ENCODE measurements at regions not wholly inside any gene's neighbourhood (a gene's known extent, or its start where the extent isn't known, plus 50 kb on each side); places are given as distances from the start of the nearest gene placed in this dataset.

DNA sequence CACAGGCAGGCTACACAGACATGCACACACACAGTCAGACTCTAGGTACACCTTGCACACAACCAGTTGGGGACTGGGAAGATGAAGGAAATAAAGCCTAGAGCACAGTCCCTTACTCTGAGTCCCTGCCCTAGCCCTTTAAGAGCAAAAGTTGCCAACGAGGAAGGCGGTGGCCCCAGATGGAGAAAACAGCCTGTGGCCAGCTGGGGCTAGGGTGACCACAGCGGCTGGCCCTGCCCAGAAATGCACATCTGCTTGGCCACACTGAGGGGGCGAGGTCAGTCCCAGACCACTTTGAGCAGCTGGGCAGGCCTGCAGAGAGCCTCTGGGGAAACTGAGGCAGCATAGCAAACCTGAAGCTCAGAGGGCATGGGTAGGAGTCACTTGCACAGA is 52.3 kb downstream of the PTPRS start (continued):
- TF ChIP-seq, protein P1, sequence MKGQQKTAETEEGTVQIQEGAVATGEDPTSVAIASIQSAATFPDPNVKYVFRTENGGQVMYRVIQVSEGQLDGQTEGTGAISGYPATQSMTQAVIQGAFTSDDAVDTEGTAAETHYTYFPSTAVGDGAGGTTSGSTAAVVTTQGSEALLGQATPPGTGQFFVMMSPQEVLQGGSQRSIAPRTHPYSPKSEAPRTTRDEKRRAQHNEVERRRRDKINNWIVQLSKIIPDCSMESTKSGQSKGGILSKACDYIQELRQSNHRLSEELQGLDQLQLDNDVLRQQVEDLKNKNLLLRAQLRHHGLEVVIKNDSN (IDR thresholded peaks at IDR 0.05; ENCODE audit: borderline replicate concordance, low read depth) = no peak
- TF ChIP-seq, protein P2, sequence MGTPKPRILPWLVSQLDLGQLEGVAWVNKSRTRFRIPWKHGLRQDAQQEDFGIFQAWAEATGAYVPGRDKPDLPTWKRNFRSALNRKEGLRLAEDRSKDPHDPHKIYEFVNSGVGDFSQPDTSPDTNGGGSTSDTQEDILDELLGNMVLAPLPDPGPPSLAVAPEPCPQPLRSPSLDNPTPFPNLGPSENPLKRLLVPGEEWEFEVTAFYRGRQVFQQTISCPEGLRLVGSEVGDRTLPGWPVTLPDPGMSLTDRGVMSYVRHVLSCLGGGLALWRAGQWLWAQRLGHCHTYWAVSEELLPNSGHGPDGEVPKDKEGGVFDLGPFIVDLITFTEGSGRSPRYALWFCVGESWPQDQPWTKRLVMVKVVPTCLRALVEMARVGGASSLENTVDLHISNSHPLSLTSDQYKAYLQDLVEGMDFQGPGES (IDR thresholded peaks at IDR 0.05; ENCODE audit: low read depth, low read length) = no peak
- TF ChIP-seq MXI1 (IDR thresholded peaks at IDR 0.05; ENCODE audit: low read depth, low read length) (no peak), YY1 (IDR thresholded peaks at IDR 0.05; ENCODE audit: low read depth) (no peak), REST (IDR thresholded peaks at IDR 0.05; ENCODE audit: low read depth, low read length) (no peak), RCOR1 (IDR thresholded peaks at IDR 0.05; ENCODE audit: low read length) (no peak), CHD2 (IDR thresholded peaks at IDR 0.05; ENCODE audit: low read length, partially characterized antibody) (no peak)

DNA sequence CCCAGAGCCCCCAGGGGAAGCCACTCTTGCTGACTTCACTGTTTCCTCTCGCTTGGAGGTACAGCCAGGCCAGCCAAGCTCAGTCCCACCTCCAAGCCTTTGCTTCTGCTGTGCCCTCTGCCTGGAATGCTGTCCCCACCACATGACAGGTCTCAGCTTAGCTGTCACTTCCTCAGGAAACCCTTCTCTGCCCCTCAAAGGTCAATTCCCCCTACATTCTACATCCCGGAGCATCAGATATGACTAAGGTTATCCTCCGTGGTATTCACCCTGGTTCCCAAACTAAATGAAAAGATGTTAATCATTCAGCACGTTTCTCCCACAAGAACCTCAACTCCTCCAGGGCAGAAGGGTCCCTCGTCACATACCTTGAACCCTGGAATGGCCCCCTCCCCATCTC is 53.5 kb downstream of the PTPRS start:
- Histone ChIP-seq H3K9me2 (no peaks in the 10 kb centered on the region), H2AFZ (ENCODE audit: low read depth) (no peak overlapping the region), H3K4me3 (ENCODE audit: low read depth in 2 of 2, low read length in 1 of 2) (no peak overlapping the region), H3K4me2 (no peak overlapping the region), H3K27me3 (ENCODE audit: insufficient read depth) (no peaks in the 10 kb centered on the region), H3K9me3 (no peaks in the 10 kb centered on the region), H3K36me3 (replicated peaks in 1 of 2; ENCODE audit: control insufficient read depth in 1 of 2, insufficient read depth in 2 of 2, low read length in 1 of 2) (peaks cover 13 to 14% of the 10 kb centered on the region in 2 experiments), H3F3A (replicated peaks; ENCODE audit: insufficient read depth) (no peaks in the 10 kb centered on the region), H3K4me1 (ENCODE audit: control insufficient read depth in 1 of 2, insufficient read depth in 2 of 2, low read depth in 1 of 2, low read length in 1 of 2) (peaks cover 4 to 27% of the 10 kb centered on the region in 2 experiments; a peak in 1 of 4 replicates), H3K27ac (ENCODE audit: low read depth in 2 of 2, low read length in 1 of 2) (no peak overlapping the region), H3K9ac (no peak overlapping the region), H4K20me1 (ENCODE audit: insufficient read depth) (peaks cover 80% of the 10 kb centered on the region), H3K79me2 (ENCODE audit: insufficient read depth) (peaks cover 65% of the 10 kb centered on the region)
- no peak for DNase-seq
- TF ChIP-seq SMC3 (IDR thresholded peaks at IDR 0.05; ENCODE audit: low read depth, low read length) = no peak
- no peak for TF ChIP-seq MXI1 (IDR thresholded peaks at IDR 0.05; ENCODE audit: low read depth, low read length)
- no peak for TF ChIP-seq RCOR1 (IDR thresholded peaks at IDR 0.05; ENCODE audit: low read length)
- TF ChIP-seq TCF12 (IDR thresholded peaks at IDR 0.05) = no peak
- TF ChIP-seq FOXM1 (IDR thresholded peaks at IDR 0.05; ENCODE audit: low read depth) = no peak
- TF ChIP-seq CTCF (IDR thresholded peaks at IDR 0.05) = no peak
- no peak for TF ChIP-seq JUND (IDR thresholded peaks at IDR 0.05)
- TF ChIP-seq, protein P3, sequence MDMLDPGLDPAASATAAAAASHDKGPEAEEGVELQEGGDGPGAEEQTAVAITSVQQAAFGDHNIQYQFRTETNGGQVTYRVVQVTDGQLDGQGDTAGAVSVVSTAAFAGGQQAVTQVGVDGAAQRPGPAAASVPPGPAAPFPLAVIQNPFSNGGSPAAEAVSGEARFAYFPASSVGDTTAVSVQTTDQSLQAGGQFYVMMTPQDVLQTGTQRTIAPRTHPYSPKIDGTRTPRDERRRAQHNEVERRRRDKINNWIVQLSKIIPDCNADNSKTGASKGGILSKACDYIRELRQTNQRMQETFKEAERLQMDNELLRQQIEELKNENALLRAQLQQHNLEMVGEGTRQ (IDR thresholded peaks at IDR 0.05; ENCODE audit: borderline replicate concordance, low read depth, low read length) = no peak
- TF ChIP-seq MEF2A (IDR thresholded peaks at IDR 0.05; ENCODE audit: borderline replicate concordance, low read depth) = no peak
- no peak for TF ChIP-seq ELF1 (IDR thresholded peaks at IDR 0.05)
- no peak for TF ChIP-seq RAD21 (IDR thresholded peaks at IDR 0.05; ENCODE audit: low read length)
- no peak for TF ChIP-seq FOSL2 (IDR thresholded peaks at IDR 0.05; ENCODE audit: borderline replicate concordance, low read depth)
- no peak for TF ChIP-seq POLR2AphosphoS5 (IDR thresholded peaks at IDR 0.05; ENCODE audit: low read depth, low read length)
- no peak for TF ChIP-seq PBX3 (IDR thresholded peaks at IDR 0.05)
- TF ChIP-seq NFIC (IDR thresholded peaks at IDR 0.05; ENCODE audit: borderline replicate concordance) = no peak
- TF ChIP-seq EZH2phosphoT487 (IDR thresholded peaks at IDR 0.05; ENCODE audit: borderline replicate concordance, low read depth) = no peak
- TF ChIP-seq EP300 (IDR thresholded peaks at IDR 0.05; ENCODE audit: borderline replicate concordance in 1 of 2, low read depth in 1 of 2, low read length in 1 of 2) = no peak
- no peak for TF ChIP-seq MAX (IDR thresholded peaks at IDR 0.05; ENCODE audit: low read depth)
- CTCF ChIA-PET = no interaction called here
- POLR2A ChIA-PET = no interaction called here
- 92% methylated on average over 5 of the region's 5 CpGs for WGBS (ENCODE audit: low lambda C conversion rate)

Data from SK-N-SH (cell line).